GM12892 (cell line): ENCODE measurements at regions not wholly inside any gene's neighbourhood (a gene's known extent, or its start where the extent isn't known, plus 50 kb on each side); places are given as distances from the start of the nearest gene placed in this dataset.

Experiments used
- POLR2A ChIP-seq: IDR thresholded peaks from 2 replicates; pipeline ENCODE4 v1.6.1; 2011; ENCODE audit warnings: low read depth, low read length, control low read depth
- POLR2AphosphoS5 ChIP-seq: IDR thresholded peaks from 2 replicates; pipeline ENCODE4 v1.6.1; 2011; ENCODE audit warnings: low read depth, low read length, control low read depth

- TF ChIP-seq POLR2AphosphoS5 (no peak), POLR2A (no peak)
Observed at GRCh38 chr2:144597894-144598593, 78.1 kb upstream of the ZEB2 start.
